Esophagus squamous epithelium (tissue), 4 donors: ENCODE measurements at regions not wholly inside any gene's neighbourhood (a gene's known extent, or its start where the extent isn't known, plus 50 kb on each side); places are given as distances from the start of the nearest gene placed in this dataset.

Source experiments
- CTCF ChIP-seq, 6 experiments: fragments of 450-650 bp in 4 of 6; fragments of 200-600 bp in 2 of 6; sonication (generic) in 2 of 6; IDR thresholded peaks; one replicate each; pipeline ENCODE4 v1.5.1; 2016 to 2019; ENCODE audit warnings: antibody characterized with exemption in 6 of 6, mild to moderate bottlenecking in 4 of 6, moderate library complexity in 4 of 6
- POLR2A ChIP-seq, 4 donors: fragments of 450-650 bp; IDR thresholded peaks; one replicate each; pipeline ENCODE4 v1.6.1; 2017; ENCODE audit warnings: antibody characterized with exemption in 4 of 4, mild to moderate bottlenecking in 4 of 4, moderate library complexity in 3 of 4

- no peak for TF ChIP-seq CTCF (IDR thresholded peaks at IDR 0.05)
- no peak for TF ChIP-seq POLR2A (IDR thresholded peaks at IDR 0.05)
Measured at GRCh38 chr2:195496991-195497390, 160.0 kb upstream of the SLC39A10 start.
